Activated CD8-positive, alpha-beta memory T cell treated with anti-CD3 and anti-CD28 coated beads, Interleukin-2, amount 10 ng/mL, durations not matched to agents 7 days and 5 days (primary cell): ENCODE measurements at regions not wholly inside any gene's neighbourhood (a gene's known extent, or its start where the extent isn't known, plus 50 kb on each side); places are given as distances from the start of the nearest gene placed in this dataset.
A peak's percentile ranks its signal among the peaks of the same experiment; 100 is the strongest.
"Not testable (repeated sequence)": the region's sequence is repeated elsewhere in the genome, so short reads cannot be mapped to it uniquely, and the experiment has no call there.

Source experiments
- ATAC-seq: fragments of 150-1000 bp; cut with Tn5 transposase; one replicate; pipeline ENCODE4 v1.10.0; 2021; ENCODE audit warnings: moderate library complexity
- CTCF ChIA-PET: fragments of 350-600 bp; sonication (Branson Sonifier 250); formaldehyde crosslinking; loops from one replicate; lab custom pipeline; 2021; ENCODE audit warnings: antibody characterized with exemption; lab: Charles Lee
- DNase-seq: peaks from one replicate; pipeline ENCODE4 v3.0.0-alpha.2; 2020
- H3K27ac Mint-ChIP-seq: one replicate; pipeline ENCODE4 v1.8.0; 2021; ENCODE audit warnings: mild to moderate bottlenecking, mixed read lengths
- H3K27me3 Mint-ChIP-seq: one replicate; pipeline ENCODE4 v1.8.0; 2021; ENCODE audit warnings: mixed read lengths
- H3K36me3 Mint-ChIP-seq: one replicate; pipeline ENCODE4 v1.8.0; 2021; ENCODE audit warnings: mild to moderate bottlenecking, mixed read lengths
- H3K4me1 Mint-ChIP-seq: one replicate; pipeline ENCODE4 v1.8.0; 2021; ENCODE audit warnings: mixed read lengths
- H3K4me3 Mint-ChIP-seq: one replicate; pipeline ENCODE4 v1.8.0; 2021; ENCODE audit warnings: mild to moderate bottlenecking, moderate library complexity, mixed read lengths
- H3K9me3 Mint-ChIP-seq: one replicate; pipeline ENCODE4 v1.8.0; 2022; ENCODE audit warnings: low read depth, mixed read lengths

DNA sequence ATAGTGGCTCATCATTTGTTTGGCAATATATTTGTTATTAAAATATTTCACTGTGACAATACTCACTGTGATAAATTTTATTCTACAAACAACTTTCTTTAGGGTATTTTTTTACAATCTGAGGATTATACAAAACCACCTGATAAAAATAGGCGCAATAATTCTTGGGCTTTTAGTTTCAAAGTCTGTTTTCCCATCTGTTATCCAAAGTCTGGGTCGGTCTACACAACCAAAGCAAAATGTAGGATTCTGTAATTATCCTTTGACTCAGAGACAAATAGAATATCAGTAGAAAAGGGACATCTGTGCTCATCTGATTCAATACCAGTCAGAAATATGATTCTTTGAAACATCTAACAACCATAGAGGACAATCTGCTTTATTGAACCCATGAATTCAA lies 271.8 kb upstream of the AMIGO2 start:
- Mint-ChIP-seq H3K27ac (peak overlapping the region; percentile 68), H3K9me3 (no peaks in the 10 kb centered on the region), H3K4me3 (no peak overlapping the region), H3K36me3 (peaks cover 16% of the 10 kb centered on the region), H3K27me3 (no peaks in the 10 kb centered on the region), H3K4me1 (peaks cover 55% of the 10 kb centered on the region)
- DNase-seq: no peak
- CTCF ChIA-PET: no interaction called here
- ATAC-seq: no peak

DNA sequence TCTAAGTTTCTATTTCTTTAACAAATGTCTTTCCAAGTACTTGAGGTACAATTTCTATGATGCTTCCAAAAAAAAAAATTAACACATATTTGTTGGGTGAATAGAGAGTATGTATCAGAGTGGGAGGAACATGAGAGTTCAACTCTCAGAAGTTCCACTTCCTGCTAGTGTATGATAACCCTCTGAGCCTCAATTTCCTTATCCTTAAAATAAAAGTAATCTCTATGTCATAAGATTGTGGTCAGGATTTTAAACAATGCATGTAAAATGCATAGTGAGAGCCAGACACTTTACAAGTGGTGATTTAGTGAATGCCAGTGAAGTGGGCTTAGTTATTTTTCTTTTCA lies 270.3 kb upstream of the AMIGO2 start:
- H3K27ac Mint-ChIP-seq: peak overlapping the region; percentile 89
- CTCF ChIA-PET: interaction anchor here (1.5 kb wide), 1 partner anchor 48 kb away, joined by 3 read pairs; no protein-coding TSS in a partner anchor
- no peak for DNase-seq
- H3K4me1 Mint-ChIP-seq: peaks cover 43% of the 10 kb centered on the region
- H3K4me3 Mint-ChIP-seq: no peak overlapping the region
- peak; percentile 78 for ATAC-seq
- no peaks in the 10 kb centered on the region for H3K9me3 Mint-ChIP-seq
- H3K36me3 Mint-ChIP-seq: peaks cover 9% of the 10 kb centered on the region
- H3K27me3 Mint-ChIP-seq: no peaks in the 10 kb centered on the region

DNA sequence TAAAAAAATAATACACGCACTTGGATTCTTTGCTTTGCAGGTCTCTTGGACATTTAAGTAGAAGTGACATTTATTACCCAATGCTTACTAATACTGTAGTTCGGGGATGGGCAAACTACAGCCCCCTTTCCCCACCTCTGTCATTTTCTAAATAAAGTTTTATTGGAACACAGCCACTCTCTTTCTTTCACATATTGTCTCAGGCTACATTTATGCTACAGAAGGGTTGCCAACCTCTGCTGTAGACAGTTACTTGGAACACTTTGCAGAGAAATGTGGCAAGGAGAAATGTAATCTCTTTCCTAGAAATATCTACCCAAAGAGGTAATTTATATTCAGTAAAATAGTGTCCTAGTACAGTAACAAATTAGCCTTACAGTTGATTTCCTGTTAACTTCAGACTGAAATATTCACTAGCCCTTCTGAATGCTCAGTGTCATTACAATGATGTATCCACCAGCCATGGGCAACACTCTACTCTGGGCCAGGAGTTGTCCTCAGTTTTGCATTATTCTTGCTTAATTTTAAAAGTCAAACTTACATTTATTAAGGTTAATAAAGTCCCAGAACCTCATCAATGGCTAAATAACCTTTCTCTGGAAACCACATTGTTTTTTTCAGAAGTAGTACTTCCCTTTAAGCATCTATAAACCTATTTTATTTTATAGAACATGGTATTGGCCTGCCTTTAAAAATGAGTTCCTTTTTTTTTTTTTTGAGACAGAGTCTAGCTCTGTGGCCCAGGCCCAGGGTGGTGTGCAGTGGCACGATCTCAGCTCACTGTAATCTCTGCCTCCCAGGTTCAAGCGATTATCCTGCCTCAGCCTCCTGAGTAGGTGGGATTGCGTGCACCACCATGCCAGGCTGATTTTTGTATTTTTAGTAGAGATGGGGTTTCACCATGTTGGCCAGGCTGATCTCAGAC lies 269.6 kb upstream of the AMIGO2 start:
- H3K4me1 Mint-ChIP-seq: peaks cover 41% of the 10 kb centered on the region
- H3K27ac Mint-ChIP-seq: peak overlapping the region; percentile 89
- peaks cover 8% of the 10 kb centered on the region for H3K36me3 Mint-ChIP-seq
- ATAC-seq (peak; percentile 59), DNase-seq (no peak)
- H3K4me3 Mint-ChIP-seq: no peak overlapping the region
- no peaks in the 10 kb centered on the region for H3K9me3 Mint-ChIP-seq
- H3K27me3 Mint-ChIP-seq: no peaks in the 10 kb centered on the region
- CTCF ChIA-PET: interaction anchor here (0.6 to 1.5 kb wide), 2 partner anchors 48 to 271 kb away, joined by 3 read pairs; partner anchors contain the start of gene PCED1B

DNA sequence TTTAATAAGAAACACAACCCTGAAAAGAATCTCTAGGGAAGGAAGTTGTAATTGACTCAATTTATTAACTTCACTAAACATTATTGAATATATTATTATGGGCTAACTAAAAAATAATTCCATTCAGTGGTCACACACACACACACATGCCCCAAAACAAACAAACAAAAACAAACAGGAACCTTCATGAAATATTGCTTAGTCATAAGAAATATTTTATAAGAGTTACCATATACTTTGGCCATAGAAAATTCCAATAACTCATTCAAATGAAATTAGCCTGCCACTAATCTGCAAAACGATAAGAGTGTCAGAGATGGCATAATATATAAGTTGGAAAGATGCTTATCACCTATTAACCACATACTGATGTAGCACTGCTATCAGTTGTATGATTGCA lies 268.4 kb upstream of the AMIGO2 start:
- no peak overlapping the region for H3K27ac Mint-ChIP-seq
- no peak for DNase-seq
- H3K36me3 Mint-ChIP-seq: peaks cover 2% of the 10 kb centered on the region
- no peak for ATAC-seq
- peaks cover 5% of the 10 kb centered on the region for H3K9me3 Mint-ChIP-seq
- peaks cover 35% of the 10 kb centered on the region for H3K4me1 Mint-ChIP-seq
- no peaks in the 10 kb centered on the region for H3K27me3 Mint-ChIP-seq
- no peak overlapping the region for H3K4me3 Mint-ChIP-seq
- CTCF ChIA-PET: interaction anchor here (1.3 kb wide), 1 partner anchor 15 kb away, joined by 3 read pairs; no protein-coding TSS in a partner anchor

DNA sequence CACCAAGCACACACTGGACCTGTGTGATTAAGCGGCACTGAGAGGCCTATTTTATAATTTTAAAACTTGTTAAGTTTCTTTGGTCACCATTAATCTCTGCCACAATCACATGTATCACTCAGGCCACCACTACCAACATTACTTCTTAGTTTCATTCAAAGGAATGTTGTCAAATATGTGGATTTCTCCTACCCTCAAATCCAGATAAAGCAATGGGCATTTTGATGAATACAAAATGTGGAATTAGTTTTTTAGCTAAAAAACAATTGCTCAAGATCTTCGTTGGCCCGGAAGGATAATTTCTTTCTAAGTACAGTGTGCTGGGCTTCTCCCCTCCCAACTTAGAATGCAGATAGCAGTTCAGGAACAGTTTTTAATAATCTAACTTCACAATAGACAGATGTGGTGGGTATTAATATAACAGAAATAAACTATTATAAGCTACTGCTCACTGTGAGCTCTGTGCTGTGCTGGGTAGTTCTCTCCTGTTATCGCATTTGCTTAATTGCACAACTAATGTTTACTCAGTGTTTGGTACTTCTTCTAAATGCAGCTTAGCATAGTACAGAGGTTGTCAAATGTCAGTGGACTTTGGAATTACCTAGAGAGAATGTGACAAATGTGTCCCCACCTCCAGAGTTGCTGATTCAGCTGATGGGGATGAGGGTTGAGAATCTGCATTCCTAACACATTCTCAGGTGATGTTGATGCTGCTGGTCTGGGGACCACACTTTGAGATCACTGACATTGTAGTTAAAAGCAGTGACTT lies 266.7 kb upstream of the AMIGO2 start:
- ATAC-seq: no peak
- Mint-ChIP-seq H3K27me3 (no peaks in the 10 kb centered on the region), H3K9me3 (peaks cover 5% of the 10 kb centered on the region), H3K27ac (no peak overlapping the region), H3K4me3 (no peak overlapping the region), H3K36me3 (no peaks in the 10 kb centered on the region), H3K4me1 (peaks cover 27% of the 10 kb centered on the region)
- CTCF ChIA-PET: interaction anchor here (0.9 to 2.9 kb wide), 3 partner anchors 9 to 51 kb away, joined by 3 to 13 read pairs (median 3); no protein-coding TSS in a partner anchor
- DNase-seq: no peak

DNA sequence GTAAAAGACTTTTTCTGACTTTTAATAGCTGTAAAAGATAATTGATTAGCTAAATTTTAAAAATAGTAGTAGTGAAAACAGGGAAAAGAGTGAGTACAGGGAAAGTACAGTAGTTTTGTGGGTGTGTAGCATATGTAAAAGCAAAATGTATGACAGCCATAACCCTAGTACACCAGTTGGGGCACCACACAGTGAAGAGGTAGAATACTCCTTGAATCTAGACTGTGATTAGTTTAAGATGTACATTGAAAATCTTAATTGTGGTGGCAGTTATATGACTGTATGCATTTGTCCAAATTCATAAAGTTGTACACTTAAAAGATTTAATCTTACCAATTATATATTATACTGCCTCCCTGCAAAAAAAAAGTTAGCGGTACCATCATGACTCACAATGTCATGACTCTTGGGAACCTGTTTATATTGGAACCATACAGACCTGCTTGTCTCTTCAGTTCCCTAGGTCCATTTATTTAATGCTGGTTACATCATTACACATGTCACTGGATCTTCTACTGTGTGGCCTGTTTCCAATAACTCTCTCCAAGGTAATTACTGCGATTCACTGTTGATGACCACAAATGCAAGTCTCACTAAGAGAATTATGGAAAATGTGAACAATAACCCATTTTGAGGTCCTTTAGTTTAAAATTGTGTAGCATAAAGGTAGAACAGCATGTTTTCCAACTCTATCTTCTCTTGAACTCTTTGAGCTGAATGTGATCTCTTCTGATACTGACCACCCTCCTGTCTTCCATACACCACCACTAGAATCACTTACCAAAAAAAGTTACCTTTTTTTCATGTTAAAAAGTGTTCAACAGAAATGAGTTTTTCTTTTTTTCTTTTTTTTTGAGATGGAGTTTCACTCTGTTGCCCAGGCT lies 264.2 kb upstream of the AMIGO2 start:
- CTCF ChIA-PET: no interaction called here
- no peaks in the 10 kb centered on the region for H3K27me3 Mint-ChIP-seq
- peaks cover 5% of the 10 kb centered on the region for H3K9me3 Mint-ChIP-seq
- ATAC-seq (no peak), DNase-seq (no peak)
- no peaks in the 10 kb centered on the region for H3K36me3 Mint-ChIP-seq
- no peak overlapping the region for H3K27ac Mint-ChIP-seq
- H3K4me1 Mint-ChIP-seq: peaks cover 5% of the 10 kb centered on the region
- H3K4me3 Mint-ChIP-seq: no peak overlapping the region

DNA sequence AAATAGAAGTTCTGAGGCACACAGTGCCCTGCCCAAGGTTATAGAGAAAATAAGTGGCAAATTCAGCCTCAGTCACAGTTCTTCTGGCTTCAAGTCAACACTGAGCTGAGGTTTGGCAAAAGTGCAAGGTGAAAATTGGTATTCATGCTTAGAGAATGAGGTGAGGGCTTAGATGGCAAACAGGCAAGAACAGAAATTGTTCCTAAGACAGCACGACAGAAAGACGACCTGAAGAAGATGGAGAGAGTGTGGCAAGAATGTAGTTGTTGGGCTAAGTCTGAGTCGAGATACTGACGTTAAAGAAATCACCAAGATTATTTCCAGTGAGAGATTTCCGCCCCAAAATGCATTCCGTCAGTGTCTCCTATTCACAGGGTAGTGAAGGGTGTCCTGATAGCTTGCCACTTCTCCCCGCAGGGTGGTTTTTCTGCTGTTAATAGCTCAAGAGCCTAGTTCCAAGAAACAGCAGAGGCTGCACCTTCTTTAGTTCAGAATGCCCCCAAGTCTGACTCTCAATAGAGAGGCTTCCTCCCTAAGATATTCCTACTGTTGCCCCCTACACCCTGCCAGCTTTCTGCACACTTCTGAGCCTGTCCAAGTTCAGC lies 260.8 kb upstream of the AMIGO2 start:
- no peak for ATAC-seq
- no peak overlapping the region for H3K27ac Mint-ChIP-seq
- CTCF ChIA-PET: interaction anchor here (1.4 kb wide), 1 partner anchor 57 kb away, joined by 3 read pairs; no protein-coding TSS in a partner anchor

DNA sequence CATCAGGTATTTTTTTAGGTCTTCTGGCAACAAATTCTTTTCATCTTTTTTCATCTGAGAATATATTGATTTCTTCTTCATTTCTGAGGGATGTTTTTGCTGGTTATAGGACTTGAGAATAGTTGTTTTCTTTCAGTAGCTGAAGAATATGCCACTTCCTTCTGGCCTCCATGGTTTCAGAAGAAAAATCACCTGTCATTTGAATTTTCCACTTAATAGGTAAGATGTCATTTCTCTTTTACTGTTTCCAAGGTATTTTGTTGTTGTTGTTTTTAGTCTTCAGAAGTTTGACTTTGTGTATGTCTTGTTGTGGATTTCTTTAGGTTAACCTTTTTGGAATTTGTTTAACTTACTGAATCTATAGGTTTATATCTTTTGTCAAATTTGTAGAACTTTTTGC lies 257.8 kb upstream of the AMIGO2 start:
- Mint-ChIP-seq H3K36me3 (peaks cover 25% of the 10 kb centered on the region), H3K27me3 (no peaks in the 10 kb centered on the region), H3K4me1 (peaks cover 20% of the 10 kb centered on the region), H3K9me3 (peaks cover 9% of the 10 kb centered on the region), H3K4me3 (no peak overlapping the region), H3K27ac (no peak overlapping the region)
- ATAC-seq (no peak), DNase-seq (no peak)
- CTCF ChIA-PET: no interaction called here

More for the DNA sequence above, 260.8 kb upstream of the AMIGO2 start:
- DNase-seq: no peak
- peaks cover 17% of the 10 kb centered on the region for H3K36me3 Mint-ChIP-seq
- no peaks in the 10 kb centered on the region for H3K27me3 Mint-ChIP-seq
- H3K9me3 Mint-ChIP-seq: peaks cover 14% of the 10 kb centered on the region
- no peak overlapping the region for H3K4me3 Mint-ChIP-seq
- H3K4me1 Mint-ChIP-seq: peaks cover 9% of the 10 kb centered on the region

DNA sequence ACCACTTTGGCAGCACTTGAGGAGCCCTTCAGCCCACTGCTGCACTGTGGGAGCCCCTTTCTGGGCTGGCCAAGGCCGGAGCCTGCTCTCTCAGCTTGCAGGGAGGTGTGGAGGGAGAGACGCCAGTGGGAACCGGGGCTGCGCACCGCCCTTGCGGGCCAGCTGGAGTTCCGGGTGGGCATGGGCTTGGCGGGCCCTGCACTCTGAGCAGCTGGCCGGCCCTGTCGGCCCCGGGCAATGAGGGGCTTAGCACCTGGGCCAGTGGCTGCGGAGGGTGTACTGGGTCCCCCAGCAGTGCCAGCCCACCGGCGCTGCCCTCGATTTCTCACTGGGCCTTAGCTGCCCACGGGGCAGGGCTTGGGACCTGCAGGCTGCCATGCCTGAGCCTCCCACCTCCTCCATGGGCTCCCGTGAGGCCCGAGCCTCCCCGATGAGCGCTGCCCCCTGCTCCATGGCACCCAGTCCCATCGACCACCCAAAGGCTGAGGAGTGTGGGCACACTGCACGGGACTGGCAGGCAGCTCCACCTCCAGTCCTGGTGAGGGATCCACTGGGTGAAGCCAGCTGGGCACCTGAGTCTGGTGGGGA lies 253.6 kb upstream of the AMIGO2 start:
- not testable (repeated sequence) for ATAC-seq, DNase-seq, H3K27me3 Mint-ChIP-seq, H3K9me3 Mint-ChIP-seq, H3K4me3 Mint-ChIP-seq, H3K27ac Mint-ChIP-seq
- peaks cover 32% of the 10 kb centered on the region for H3K4me1 Mint-ChIP-seq
- CTCF ChIA-PET: interaction anchor here (1.3 kb wide), 1 partner anchor 14 kb away, joined by 3 read pairs; no protein-coding TSS in a partner anchor
- peaks cover 25% of the 10 kb centered on the region for H3K36me3 Mint-ChIP-seq

DNA sequence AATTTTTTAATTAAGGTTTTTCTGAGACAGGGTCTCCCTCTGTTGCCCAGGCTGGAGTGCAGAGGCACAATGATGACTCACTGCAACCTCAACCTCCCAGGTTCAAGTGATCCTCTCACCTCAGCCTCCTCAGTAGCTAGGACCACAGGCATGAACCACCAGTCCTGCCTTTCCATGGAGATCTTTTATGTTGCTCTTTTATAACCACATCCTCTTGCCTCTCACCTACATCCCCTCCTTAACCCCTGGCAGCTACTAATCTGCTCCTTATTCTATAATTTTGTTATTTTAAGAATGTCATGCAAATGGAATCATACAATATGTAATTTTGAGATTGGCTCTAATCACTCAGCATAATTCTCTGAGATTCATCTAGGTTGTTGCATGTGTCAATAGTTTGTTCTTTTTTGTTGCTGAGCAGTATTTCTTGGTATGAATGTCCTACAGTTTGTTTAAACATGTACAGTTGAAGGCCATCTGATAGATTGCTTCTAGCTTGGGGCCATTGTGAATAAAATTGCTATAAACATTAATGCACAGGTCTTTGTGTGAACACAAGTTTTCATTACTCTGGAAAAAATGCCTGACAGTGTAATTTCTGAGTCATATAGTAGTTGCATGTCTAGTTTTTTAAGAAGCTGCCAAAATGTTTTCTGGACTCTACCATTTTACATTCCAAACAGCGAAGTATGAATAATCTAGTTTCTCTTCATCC lies 249.2 kb upstream of the AMIGO2 start:
- H3K27me3 Mint-ChIP-seq: no peaks in the 10 kb centered on the region
- peak; percentile 23 for ATAC-seq
- peak overlapping the region; percentile 16 for H3K27ac Mint-ChIP-seq
- DNase-seq: no peak
- no peak overlapping the region for H3K4me3 Mint-ChIP-seq
- H3K36me3 Mint-ChIP-seq: peaks cover 1% of the 10 kb centered on the region
- CTCF ChIA-PET: no interaction called here
- H3K9me3 Mint-ChIP-seq: no peaks in the 10 kb centered on the region
- H3K4me1 Mint-ChIP-seq: peaks cover 13% of the 10 kb centered on the region

DNA sequence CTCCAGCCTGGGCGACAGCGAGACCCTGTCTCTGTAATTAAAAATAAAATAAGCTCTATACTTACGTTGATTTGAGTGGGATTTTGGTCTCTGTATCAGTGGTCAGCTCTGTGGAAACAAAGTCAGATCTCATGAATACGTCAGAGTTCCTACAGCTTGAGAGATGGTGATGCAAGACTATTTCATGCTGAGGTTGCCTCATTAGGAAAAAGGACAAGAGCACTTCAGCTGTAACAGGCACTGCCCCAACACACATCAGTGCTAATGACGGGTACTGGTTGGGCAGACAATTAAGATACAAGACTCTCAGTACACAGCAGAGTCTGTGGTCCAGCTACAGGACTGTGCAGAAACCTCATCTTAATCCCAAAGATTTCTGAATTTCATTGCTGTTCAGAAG lies 246.4 kb upstream of the AMIGO2 start:
- H3K36me3 Mint-ChIP-seq: no peaks in the 10 kb centered on the region
- DNase-seq (no peak), ATAC-seq (no peak)
- H3K4me3 Mint-ChIP-seq: no peak overlapping the region
- H3K27me3 Mint-ChIP-seq: no peaks in the 10 kb centered on the region
- H3K9me3 Mint-ChIP-seq: no peaks in the 10 kb centered on the region
- CTCF ChIA-PET: interaction anchor here (1.3 to 1.4 kb wide), 2 partner anchors 9 to 71 kb away, joined by 3 to 4 read pairs; no protein-coding TSS in a partner anchor
- H3K4me1 Mint-ChIP-seq: peaks cover 15% of the 10 kb centered on the region
- H3K27ac Mint-ChIP-seq: no peak overlapping the region
